K562 (cell line): ENCODE measurements at regions not wholly inside any gene's neighbourhood (a gene's known extent, or its start where the extent isn't known, plus 50 kb on each side); places are given as distances from the start of the nearest gene placed in this dataset.

Source experiments
- ATAC-seq: fragments of 200-7000 bp; cut with Tn5 transposase; 3 replicates; pipeline ENCODE4 v1.9.1; 2020; ENCODE audit warnings: moderate library complexity
- BruUV-seq: library from RNA; stranded (reverse); fragments of 400-500 nt; replicated peaks from 2 replicates; lab custom pipeline; 2021; lab: Mats Ljungman, UMichigan
- CTCF ChIA-PET: fragments of 300-600 bp; formaldehyde crosslinking; extraction: SDS; loops from one replicate; lab custom pipeline; 2021; ENCODE audit warnings: low intra/inter-chr PET ratio; lab: Yijun Ruan, JAX
- POLR2A ChIA-PET: fragments of 300-600, 350-650 bp; sonication (Branson Sonifier 250); formaldehyde crosslinking; extraction: SDS; loops from one replicate; lab custom pipeline; 2021; ENCODE audit warnings: antibody characterized with exemption, inconsistent platforms; lab: Yijun Ruan, JAX
- DNase-seq, 4 experiments: peaks; one replicate each; pipeline versions ENCODE4 v3.0.0 to v3.0.0-alpha.2; 2011 to 2018; ENCODE audit warnings: low spot score in 3 of 4, mixed read lengths in 3 of 4; ENCODE audit errors: extremely low read depth in 1 of 4
- FAIRE-seq: peaks from 2 replicates; lab custom pipeline; 2011; peaks lifted over from hg19 to GRCh38; lab: Jason Lieb, UNC
- H2AFZ ChIP-seq: 2 replicates; pipeline ENCODE4 v1.6.0; 2011; ENCODE audit warnings: low read depth, low read length, control low read depth, inconsistent platforms
- H3K27ac ChIP-seq: fragments of 200-600 bp; 3 replicates; pipeline ENCODE4 v1.8.0; 2011; ENCODE audit warnings: low read depth, mild to moderate bottlenecking, control low read depth, inconsistent platforms, low read length, moderate library complexity, mixed read lengths; ENCODE audit errors: extremely low read depth
- H3K27me3 ChIP-seq, 2 experiments: fragments of 300-600 bp in 1 of 2; 2 replicates in 1 of 2; 3 replicates in 1 of 2; pipeline versions ENCODE4 v1.6.0 to v1.8.0; 2011; ENCODE audit warnings: inconsistent platforms in 2 of 2, low read length in 2 of 2, mild to moderate bottlenecking in 1 of 2, mixed read lengths in 1 of 2, moderate library complexity in 1 of 2; ENCODE audit not compliant: control insufficient read depth in 2 of 2, insufficient read depth in 2 of 2
- H3K36me3 ChIP-seq: fragments of 300-600 bp; 3 replicates; pipeline ENCODE4 v1.8.0; 2011; ENCODE audit warnings: mild to moderate bottlenecking, low read length, inconsistent platforms; ENCODE audit not compliant: control insufficient read depth, insufficient read depth
- H3K4me1 ChIP-seq, 2 experiments: fragments of 200-600 bp in 1 of 2; replicated peaks in 1 of 2; 2 replicates in 1 of 2; 3 replicates in 1 of 2; pipeline versions ENCODE4 v1.5.1 to v1.8.0; 2011; ENCODE audit warnings: inconsistent platforms in 2 of 2, low read length in 2 of 2, mild to moderate bottlenecking in 1 of 2, mixed read lengths in 1 of 2, moderate library complexity in 1 of 2; ENCODE audit not compliant: control insufficient read depth in 2 of 2, insufficient read depth in 2 of 2
- H3K4me2 ChIP-seq: 2 replicates; pipeline ENCODE4 v1.6.1; 2011; ENCODE audit warnings: low read length, control low read depth, inconsistent platforms, mixed read lengths; ENCODE audit not compliant: insufficient read depth
- H3K4me3 ChIP-seq: fragments of 200-600 bp; sonication (generic), shearing (Covaris generic); 2 replicates; pipeline ENCODE4 v1.5.1; 2016; ENCODE audit warnings: control low read depth, inconsistent platforms
- H3K79me2 ChIP-seq: fragments of 200-600 bp; 3 replicates; pipeline ENCODE4 v1.8.0; 2011; ENCODE audit warnings: low read length, inconsistent platforms; ENCODE audit not compliant: control insufficient read depth, insufficient read depth
- H3K9ac ChIP-seq, 2 experiments: 2 replicates each; pipeline versions ENCODE4 v1.6.0 to v1.6.1; 2011; ENCODE audit warnings: low read depth in 2 of 2, low read length in 2 of 2, control low read depth in 1 of 2, inconsistent platforms in 1 of 2, mild to moderate bottlenecking in 1 of 2, mixed read lengths in 1 of 2; ENCODE audit not compliant: insufficient read depth in 1 of 2
- H3K9me1 ChIP-seq: one replicate; pipeline ENCODE4 v1.6.0; 2011; ENCODE audit warnings: inconsistent platforms, mild to moderate bottlenecking, low read length, moderate library complexity; ENCODE audit not compliant: control insufficient read depth, insufficient read depth
- H3K9me3 ChIP-seq: replicated peaks from 2 replicates; pipeline ENCODE4 v1.5.1; 2011; ENCODE audit warnings: low read depth, low read length, inconsistent platforms; ENCODE audit not compliant: control insufficient read depth, insufficient read depth
- H4K20me1 ChIP-seq: replicated peaks from 2 replicates; pipeline ENCODE4 v1.6.1; 2011; ENCODE audit warnings: low read length, inconsistent platforms, mixed read lengths; ENCODE audit not compliant: control insufficient read depth, insufficient read depth
- C11orf30 ChIP-seq: fragments of 450-650 bp; IDR thresholded peaks from 2 replicates; pipeline ENCODE4 v1.6.1; 2016; ENCODE audit warnings: low read depth, mild to moderate bottlenecking
- CBX1 ChIP-seq: sonication (generic); IDR thresholded peaks from 2 replicates; pipeline ENCODE4 v1.6.1; 2016; ENCODE audit warnings: antibody characterized with exemption, low read depth, mild to moderate bottlenecking
- MAFF ChIP-seq: IDR thresholded peaks from 2 replicates; pipeline ENCODE4 v1.6.1; 2012; ENCODE audit warnings: low read length, improper control_type of control experiment
- TSC22D4 ChIP-seq: fragments of 450-650 bp; IDR thresholded peaks from 2 replicates; pipeline ENCODE4 v1.6.1; 2016; ENCODE audit warnings: missing genetic modification characterization, missing biosample characterization, control low read depth
- VEZF1 ChIP-seq: fragments of 200-800 bp; sonication (Bioruptor generic); IDR thresholded peaks from 2 replicates; pipeline ENCODE4 v1.6.1; 2017; ENCODE audit warnings: missing genetic modification characterization, missing compliant biosample characterization
- ZFP30 ChIP-seq: fragments of 250-450 bp; sonication (Bioruptor Pico); IDR thresholded peaks from 2 replicates; pipeline ENCODE4 v1.8.0; 2022; ENCODE audit warnings: moderate library complexity, mild to moderate bottlenecking, inconsistent platforms, borderline replicate concordance
- ZNF77 ChIP-seq: fragments of 250-450 bp; sonication (Bioruptor Pico); IDR thresholded peaks from 2 replicates; pipeline ENCODE4 v1.5.0; 2020
- WGBS: fragments of 100-300 bp; shearing (Covaris generic); methylation state at CpG from one replicate; pipeline ENCODE4 v1.1.6; 2016; ENCODE audit warnings: low coverage, mixed read lengths; ENCODE audit not compliant: insufficient coverage; ENCODE audit errors: missing lambda C conversion rate; 5-methylcytosine and 5-hydroxymethylcytosine counted together
- in situ Hi-C: fragments of 300-500 bp; cut with MboI; formaldehyde crosslinking; loops from 4 replicates; pipeline ENCODE4 v1.15.0; 2018; ENCODE audit warnings: inconsistent platforms, mixed read lengths
- intact Hi-C: fragments of 100-400 bp; cut with micrococcal nuclease; formaldehyde crosslinking; loops from 2 replicates; pipeline ENCODE4 v1.14.2; 2022

- TF ChIP-seq VEZF1 (CRISPR knock-in tag) (no peak), MAFF (no peak)
Observed at GRCh38 chr4:19783667-19784223, 468.0 kb upstream of the SLIT2 start (continued).

- DNase-seq, result no peak
- POLR2A ChIA-PET, result no interaction called here
- Histone ChIP-seq H3K9ac (no peak overlapping the region), H3K27me3 (no peaks in the 10 kb centered on the region), H3K27ac (no peak overlapping the region), H3K9me1 (no peaks in the 10 kb centered on the region), H3K9me3 (0 out of 2 replicates have a peak, but pooled peaks cover 2% of the 10 kb centered on the region), H3K4me2 (no peak overlapping the region), H3K36me3 (no peaks in the 10 kb centered on the region), H2AFZ (no peak overlapping the region), H3K79me2 (no peaks in the 10 kb centered on the region), H4K20me1 (no peaks in the 10 kb centered on the region), H3K4me3 (no peak overlapping the region), H3K4me1 (no peaks in the 10 kb centered on the region)
- no peak for FAIRE-seq
- no TSS peak for BruUV-seq
- intact Hi-C loops, result no loop called here
- CTCF ChIA-PET, result no interaction called here
- in situ Hi-C loops, result no loop called here
- ATAC-seq, result no peak
- TF ChIP-seq ZFP30, result no peak
- TF ChIP-seq ZNF77 (CRISPR knock-in tag), result no peak
- TF ChIP-seq C11orf30, result no peak
- TF ChIP-seq CBX1, result no peak
- TF ChIP-seq TSC22D4 (tag), result no peak
- whole genome bisulfite sequencing, result 0% methylated on average over 3 of the region's 3 CpGs
Observed at GRCh38 chr4:19780871-19781270, 470.8 kb upstream of the SLIT2 start.
